Uterus (tissue), 2 donors: ENCODE measurements at regions not wholly inside any gene's neighbourhood (a gene's known extent, or its start where the extent isn't known, plus 50 kb on each side); places are given as distances from the start of the nearest gene placed in this dataset.

Experiments used
- CTCF ChIP-seq, 4 experiments: fragments of 200-600 bp in 2 of 4; fragments of 450-650 bp in 2 of 4; sonication (generic) in 2 of 4; IDR thresholded peaks; one replicate each; pipeline ENCODE4 v1.5.1; 2016 to 2019; ENCODE audit warnings: antibody characterized with exemption in 4 of 4, mild to moderate bottlenecking in 2 of 4, moderate library complexity in 1 of 4
- POLR2A ChIP-seq, 2 donors: fragments of 450-650 bp; IDR thresholded peaks; one replicate each; pipeline ENCODE4 v1.6.1; 2016; ENCODE audit warnings: antibody characterized with exemption in 2 of 2, mild to moderate bottlenecking in 1 of 2, moderate library complexity in 1 of 2

DNA sequence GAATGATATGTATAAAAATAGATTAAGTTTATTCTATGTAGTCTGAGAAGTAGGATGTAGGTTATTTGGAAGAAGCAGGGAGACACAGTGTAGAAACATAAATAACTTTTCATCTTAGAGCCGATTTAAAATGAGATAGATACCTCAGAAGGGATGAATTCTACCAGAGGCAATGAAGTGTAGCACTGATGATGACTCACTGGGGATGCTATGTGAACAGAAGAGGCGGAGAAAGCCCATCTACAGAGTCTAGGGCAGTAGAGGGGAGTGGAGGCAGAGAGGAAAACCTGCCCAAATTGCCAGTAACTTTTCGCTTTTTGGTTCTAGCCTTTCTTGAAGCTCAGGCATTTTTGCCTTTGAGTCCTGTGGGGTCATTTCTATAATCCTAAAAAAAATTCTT, 451.8 kb downstream of the ATP23 start:
- no peak for TF ChIP-seq CTCF (IDR thresholded peaks at IDR 0.05)
- TF ChIP-seq POLR2A (IDR thresholded peaks at IDR 0.05): no peak
